HG02870 (cell line): ENCODE measurements at regions not wholly inside any gene's neighbourhood (a gene's known extent, or its start where the extent isn't known, plus 50 kb on each side); places are given as distances from the start of the nearest gene placed in this dataset.

Experiments used
- ATAC-seq: cut with Tn5 transposase; IDR thresholded peaks from one replicate; pipeline ENCODE4 v1.9.1; 2021; ENCODE audit warnings: mild to moderate bottlenecking, moderate library complexity; ENCODE audit not compliant: unreplicated experiment

DNA sequence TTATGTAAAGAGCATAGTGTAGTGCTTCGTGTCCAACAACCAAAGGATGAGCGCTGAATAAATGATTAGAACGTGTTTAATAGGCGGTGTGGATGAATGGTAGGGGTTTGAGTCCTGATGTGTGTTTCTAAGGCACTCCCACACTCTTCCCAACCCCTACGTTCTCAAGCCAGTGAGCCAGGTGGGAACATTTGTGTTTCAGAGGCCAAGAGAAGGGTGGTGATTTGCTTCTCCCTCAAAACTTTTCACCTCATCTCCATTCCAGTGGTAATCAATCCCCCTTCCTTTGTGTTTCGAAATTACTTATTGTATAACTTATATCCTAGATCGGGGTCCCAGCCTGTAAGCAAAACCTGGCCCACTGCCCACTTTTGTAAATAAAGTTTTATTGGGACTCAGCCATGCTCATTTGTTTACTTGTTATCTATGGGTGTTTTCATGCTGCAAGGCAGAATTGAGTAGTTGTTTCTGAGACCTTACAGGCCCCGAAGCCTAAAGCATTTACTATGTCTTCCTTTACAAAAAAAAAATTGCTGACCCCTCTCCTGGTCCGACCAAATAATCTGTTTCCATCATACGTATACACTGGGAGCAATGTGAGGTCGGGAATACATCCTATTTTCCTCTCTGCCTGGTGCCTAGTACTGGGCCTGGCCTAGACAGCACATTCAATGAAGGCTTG lies 150.8 kb upstream of the MYCN start:
- no peak for ATAC-seq

- ATAC-seq = no peak
These were observed 150.0 kb upstream of the MYCN start for GRCh38 chr2:15790326-15790725.

DNA sequence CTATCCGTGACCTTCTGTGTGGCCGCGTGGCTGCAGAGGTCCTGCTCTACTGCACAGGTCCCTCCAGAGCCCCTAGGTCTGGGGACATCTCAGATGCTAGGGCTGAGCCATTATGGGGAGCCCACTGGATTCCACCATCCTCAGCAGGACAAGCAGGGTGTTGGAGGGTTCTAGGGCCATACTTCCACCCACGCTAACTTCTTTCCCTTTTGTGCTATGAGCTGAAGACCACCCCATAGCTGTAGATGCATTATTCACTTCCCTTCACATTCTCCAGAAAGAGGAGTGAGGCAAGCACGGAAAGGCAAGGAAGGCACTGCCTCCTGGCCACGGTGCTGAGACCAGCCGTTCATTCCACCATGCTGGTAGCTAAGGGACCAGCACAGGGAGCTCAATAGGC lies 149.5 kb upstream of the MYCN start:
- no peak for ATAC-seq

- no peak for ATAC-seq
These were observed 149.1 kb upstream of the MYCN start for GRCh38 chr2:15791294-15791693.

GRCh38 chr2:15792331-15792730 lies 148.0 kb upstream of the MYCN start:
- no peak for ATAC-seq

- ATAC-seq = no peak
These were observed 147.1 kb upstream of the MYCN start for GRCh38 chr2:15793078-15793913.

DNA sequence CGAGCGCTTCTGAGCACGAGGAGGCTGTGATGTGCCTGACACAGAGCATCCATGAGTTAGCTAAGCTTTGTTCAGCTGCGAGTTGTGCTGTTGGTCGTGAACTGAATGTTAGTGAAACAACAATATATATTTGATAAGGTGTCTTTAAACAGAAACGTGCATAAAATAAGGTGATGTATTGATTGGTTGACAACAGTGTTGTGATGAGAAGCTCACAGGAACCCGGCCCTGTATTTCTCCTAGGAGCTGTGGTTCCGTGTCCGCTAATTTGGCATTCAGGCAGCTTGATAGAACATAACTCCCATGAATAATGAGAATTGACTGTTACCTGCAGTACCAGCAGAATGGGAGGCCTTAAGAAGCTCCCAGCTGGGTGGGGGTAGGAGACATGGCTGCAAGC lies 146.4 kb upstream of the MYCN start:
- ATAC-seq = no peak

GRCh38 chr2:15794608-15795134 lies 145.7 kb upstream of the MYCN start:
- ATAC-seq = no peak

- no peak for ATAC-seq
These were observed 144.9 kb upstream of the MYCN start for GRCh38 chr2:15795426-15795825.

GRCh38 chr2:15796167-15796942 lies 144.0 kb upstream of the MYCN start:
- no peak for ATAC-seq

DNA sequence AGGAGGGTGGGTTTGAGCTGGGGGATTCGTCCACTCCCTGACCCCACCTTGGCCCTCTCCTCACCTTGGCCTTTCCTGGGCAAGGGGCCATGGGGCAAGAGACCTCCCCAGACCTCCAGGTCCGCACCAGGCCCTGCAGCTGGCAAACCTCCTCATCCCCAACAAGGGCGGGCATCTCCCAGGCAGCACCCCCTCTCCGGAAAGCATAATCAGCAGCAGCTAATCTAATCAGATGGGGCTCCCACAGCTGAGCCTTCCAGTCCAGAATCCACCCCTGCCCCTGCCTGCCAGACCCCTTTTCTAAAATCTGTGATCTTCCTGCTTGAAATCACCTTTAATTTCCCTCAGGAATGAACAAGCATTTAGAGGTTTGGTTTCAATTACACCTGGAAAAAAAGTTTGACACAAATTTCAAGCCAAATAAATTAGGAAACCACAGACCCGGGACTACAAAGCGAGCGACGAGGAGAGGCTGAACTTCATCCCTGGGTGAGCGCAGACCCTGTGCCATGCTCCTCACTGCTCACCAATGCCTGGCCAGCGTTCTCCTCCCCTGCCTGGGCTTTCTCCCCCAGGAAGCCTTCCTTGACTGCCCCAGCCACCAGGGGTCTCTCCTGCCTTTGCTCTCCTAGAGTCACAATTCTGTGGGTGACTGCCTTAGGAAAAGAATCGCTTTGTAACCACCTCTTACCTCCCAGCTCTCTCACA lies 143.0 kb upstream of the MYCN start:
- no peak for ATAC-seq

- no peak for ATAC-seq
These were observed 142.4 kb upstream of the MYCN start for GRCh38 chr2:15797939-15798281.

GRCh38 chr2:15798701-15799431 lies 141.5 kb upstream of the MYCN start:
- no peak for ATAC-seq

DNA sequence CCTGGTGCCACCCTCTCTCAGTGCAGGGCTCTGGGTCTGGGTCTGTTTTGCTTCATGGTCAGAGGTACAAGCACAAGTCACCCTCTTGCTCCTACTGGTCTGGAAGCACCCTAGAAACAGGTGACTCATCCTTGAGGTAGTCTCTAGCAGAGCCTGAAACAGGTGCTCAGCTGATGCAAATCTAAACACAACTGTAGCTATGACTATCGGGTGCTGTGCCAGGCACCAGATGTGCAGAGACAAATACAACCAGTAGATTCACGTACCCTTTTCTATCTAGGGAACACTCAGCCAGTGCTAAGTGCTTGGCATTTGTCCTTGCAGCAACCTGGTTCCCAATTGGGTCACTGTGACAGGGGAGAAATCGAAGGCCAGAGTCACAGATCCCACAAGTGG lies 140.9 kb upstream of the MYCN start:
- ATAC-seq = peak; percentile 47

GRCh38 chr2:15800495-15801329 lies 139.6 kb upstream of the MYCN start:
- ATAC-seq = no peak

DNA sequence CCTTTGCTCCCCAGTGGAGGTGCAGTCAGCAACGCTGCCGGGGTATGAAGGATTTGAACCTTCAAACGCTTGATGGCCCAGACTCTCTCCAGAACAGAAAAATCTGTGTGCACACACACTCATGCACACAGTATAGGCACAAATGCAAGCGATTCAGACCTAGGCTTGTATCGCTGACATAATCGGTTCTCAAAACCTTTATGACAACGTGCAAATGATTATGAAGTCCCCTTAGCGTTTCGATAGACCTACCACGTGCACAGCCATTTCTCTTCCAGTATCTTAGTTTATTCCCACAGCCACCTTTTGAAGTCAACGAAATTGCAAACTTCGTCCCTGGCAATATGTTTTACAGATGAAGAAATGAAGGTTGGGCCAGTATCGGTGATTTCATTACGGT lies 138.9 kb upstream of the MYCN start:
- no peak for ATAC-seq

DNA sequence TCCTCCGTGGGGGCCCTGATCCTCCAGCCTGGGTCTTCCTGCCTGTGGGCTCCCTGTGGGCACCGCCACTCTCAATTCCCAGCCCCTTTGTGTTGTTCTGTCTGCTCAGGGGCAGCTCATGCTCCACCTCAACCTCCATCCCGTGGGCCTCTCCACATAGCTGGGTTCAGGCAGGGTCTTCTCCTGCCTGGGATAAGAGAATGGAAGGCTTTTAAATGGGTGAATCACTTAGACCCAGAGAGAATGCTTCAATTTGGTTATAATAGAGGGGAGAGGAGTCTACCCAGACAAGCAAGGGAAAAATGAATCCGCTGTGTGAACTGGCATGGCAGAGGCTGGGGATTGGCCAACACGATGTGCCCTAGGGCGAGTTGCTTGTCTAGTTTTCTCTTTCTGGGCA lies 138.4 kb upstream of the MYCN start:
- no peak for ATAC-seq

DNA sequence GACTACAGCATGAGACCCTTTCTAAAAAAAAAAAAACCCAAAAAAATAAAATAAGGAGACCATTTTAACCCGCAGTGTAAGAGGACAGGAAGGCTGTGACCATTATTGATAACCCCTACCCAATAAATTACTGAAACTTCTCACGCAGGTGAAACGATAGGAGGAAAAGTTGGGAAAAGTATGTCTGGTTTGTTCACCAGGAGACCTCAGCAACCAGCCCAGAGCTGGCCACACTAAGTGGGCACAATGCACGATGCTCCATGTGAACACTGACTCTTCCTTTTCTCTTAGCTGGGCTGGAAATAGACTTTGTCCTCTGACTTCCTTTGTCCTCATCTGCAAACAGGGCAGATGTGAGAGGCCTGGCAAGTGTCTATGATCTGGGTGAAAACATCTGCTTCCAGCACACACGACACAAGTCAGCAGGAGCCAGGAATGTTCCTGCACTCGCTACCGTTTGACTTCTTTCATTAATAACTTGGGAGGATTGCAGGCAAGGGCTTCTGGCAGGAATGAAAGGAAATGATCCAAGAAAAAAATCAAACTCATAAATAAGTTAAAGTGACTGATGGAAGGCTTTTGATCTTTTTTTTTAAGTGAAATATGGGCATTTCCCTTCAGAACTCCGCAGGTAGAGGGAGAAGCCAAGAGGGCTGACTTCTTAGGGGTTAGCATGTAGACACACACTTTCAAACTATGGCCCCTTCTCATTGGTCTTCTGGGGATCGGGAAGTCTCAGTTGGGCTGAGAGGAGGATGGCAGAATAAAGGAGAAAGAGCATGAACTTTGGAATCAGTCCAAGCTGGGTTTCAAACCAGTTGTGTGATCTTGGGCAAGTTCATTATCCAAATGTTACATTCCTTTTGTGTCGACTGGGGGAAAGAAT lies 137.4 kb upstream of the MYCN start:
- no peak for ATAC-seq
